NCI-H2029 (cell line): ENCODE measurements at regions not wholly inside any gene's neighbourhood (a gene's known extent, or its start where the extent isn't known, plus 50 kb on each side); places are given as distances from the start of the nearest gene placed in this dataset.

ENCODE experiments used
- DNase-seq: peaks from one replicate; lab custom pipeline; 2025; lab: John Stamatoyannopoulos, UW

DNA sequence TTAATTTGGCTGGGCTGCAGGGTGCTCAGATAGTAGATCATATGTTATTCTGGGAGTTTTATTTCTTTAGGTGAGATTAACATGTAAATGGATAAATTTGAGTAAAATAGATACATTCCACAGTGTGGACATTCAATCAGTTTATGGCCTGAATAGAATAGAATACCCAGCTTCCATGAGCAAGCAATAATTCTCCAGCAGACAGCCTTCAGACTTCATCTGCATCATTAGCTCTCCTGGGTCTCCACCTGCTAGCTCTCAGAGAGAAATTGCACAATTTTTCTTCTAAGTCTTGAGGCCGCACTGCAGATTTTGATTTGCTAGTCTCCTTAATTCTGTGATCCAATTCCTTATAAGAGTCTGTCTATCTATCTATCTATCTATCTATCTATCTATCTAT lies 420.3 kb upstream of the BOD1L1 start:
- DNase-seq = no peak

DNA sequence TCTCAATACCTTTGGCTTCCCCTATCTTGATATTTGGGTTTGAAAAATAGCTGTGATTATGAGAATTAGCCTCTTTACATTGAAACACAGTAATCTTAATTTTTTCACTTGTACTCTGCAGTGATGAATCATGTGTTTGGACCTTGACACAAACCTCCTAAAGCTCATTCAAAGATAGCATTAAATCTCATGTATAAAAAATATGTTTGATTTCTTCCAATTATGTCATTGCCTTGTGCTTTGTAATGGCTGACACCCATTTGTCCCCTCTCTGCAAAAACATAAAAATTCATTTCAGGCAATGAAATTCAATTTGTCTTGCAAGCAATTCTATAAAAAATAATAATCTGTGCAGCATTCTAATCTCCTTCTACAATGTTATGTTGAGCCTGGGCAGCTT lies 422.4 kb upstream of the BOD1L1 start:
- no peak for DNase-seq

DNA sequence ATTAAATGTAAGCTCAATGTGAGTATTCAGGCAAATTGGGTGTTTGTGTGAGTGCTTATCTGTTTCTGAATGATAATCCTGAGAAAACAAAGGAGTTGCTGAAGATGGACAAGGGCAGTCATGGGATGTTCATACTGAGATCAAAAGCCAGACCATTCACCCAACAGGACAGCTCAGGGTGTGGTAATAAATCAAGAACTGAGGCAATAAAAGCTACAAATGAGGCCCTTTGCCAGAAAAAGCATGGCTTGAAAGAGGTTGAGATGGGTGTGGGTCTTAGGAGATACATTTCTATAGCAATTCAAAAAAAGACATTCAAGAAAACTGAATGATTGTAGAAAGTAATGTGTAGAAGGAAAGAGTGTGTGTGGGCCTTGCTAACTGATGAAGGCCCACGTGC lies 425.8 kb upstream of the BOD1L1 start:
- no peak for DNase-seq

DNA sequence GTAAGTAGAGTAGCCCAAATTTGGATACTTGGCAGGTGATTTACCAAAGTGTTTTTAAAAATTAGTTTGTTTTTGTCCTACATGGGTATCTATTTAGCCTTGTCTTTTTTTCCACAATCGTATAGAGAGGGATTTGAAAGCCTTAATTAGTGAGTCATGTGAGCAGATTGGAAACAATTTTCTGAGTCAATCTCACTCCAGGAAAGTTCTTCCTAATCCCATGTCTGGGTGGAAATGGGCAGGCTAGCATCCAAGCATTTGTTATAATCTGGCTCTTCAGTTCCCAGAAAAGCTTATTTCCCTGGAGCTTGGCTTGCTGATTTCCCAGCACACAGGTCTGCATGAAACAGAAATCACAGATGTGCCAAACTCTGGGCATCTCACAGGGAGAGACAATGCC lies 426.9 kb upstream of the BOD1L1 start:
- DNase-seq = no peak

DNA sequence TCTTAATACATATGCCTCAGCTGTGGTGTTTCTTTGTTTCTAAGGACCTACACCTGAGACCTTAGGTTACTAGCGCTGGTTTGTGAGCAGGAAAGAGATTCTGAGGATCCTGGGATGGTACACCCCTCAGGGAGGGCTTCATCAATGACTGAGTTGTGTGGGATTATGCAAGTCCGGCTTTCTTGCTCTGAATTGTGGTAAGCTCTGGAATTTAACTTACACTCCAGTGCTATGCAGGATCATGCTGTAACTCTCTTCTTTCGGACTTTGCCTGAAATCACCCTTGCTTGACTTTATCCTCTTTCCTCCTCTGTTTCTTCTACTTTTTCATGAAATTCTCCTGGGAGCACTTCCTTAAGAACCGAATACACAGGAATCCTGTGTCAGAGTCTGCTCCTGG lies 431.5 kb upstream of the BOD1L1 start:
- DNase-seq = no peak

DNA sequence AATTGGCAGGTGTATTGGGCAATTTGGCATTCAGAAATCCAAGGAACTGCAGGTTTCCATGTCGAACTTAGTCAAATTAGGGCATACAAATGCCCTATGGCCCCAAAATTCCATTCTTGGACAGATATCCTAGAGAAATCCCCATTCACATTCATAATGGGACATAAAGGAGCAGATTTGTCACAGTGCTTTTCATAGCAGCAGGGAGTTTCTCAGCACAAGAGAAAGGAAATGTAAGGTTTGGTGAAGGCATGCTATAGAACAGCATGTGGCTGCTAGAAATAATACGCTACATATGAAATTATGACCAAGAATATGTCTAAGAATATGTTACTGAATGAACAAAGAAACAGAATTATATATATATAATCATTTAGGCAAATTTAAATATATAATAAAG lies 437.5 kb upstream of the BOD1L1 start:
- DNase-seq = no peak

DNA sequence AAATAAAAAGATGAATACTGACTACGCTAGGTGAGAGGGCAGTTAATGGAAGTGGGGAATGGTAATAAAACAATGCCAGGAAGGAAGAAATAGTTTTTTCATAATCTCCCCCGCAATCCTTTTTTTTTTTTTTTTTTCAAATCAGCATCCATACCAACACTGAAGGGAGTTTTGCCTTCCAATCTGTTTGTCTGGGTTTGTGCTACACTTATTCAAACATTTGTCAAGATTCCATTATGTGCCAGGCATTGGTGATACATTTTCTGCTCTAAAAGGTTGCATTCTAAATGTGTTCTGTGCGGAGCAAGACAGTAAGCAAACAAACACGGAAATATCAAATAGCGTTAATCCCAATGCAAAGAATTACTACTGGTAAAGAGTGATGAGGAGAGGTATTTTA lies 437.9 kb upstream of the BOD1L1 start:
- no peak for DNase-seq

DNA sequence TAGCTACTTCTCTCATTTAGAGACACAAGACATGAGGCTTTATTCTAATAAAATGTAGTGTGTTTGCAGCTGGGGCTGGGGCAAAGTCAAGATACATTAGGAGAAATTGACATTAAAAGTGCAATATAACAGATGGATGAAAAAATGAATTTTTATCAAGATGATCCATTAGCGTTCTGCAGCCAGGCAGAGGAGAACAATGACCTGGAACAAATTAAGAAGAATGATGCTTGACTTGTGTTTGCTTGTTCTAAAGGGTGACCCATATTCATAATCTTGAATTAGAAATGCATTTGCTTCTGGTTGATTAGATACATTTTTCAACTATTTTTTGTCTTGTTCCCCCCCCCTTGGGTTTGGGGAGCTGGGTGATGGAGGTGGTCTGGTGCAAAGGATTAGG lies 439.5 kb upstream of the BOD1L1 start:
- DNase-seq = no peak

DNA sequence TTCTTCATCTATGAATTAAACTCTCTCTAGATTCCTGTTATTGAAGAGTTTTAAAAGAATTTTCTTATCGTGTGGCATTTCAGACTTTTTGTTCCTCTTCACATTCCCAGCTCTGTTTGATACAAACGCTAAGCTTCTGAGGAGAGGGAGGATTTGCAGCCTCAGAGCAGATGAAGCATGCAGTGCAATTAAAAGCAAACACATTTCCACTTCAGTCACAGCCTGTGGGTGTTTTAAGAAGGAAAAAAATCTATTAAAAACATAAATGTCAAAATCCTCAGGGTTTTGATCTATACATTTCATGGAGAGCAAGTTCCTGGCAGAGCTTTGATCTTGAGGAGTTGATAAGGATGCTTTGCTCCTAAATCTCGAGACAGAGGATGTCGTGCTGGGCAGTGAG lies 442.4 kb upstream of the BOD1L1 start:
- DNase-seq = no peak

DNA sequence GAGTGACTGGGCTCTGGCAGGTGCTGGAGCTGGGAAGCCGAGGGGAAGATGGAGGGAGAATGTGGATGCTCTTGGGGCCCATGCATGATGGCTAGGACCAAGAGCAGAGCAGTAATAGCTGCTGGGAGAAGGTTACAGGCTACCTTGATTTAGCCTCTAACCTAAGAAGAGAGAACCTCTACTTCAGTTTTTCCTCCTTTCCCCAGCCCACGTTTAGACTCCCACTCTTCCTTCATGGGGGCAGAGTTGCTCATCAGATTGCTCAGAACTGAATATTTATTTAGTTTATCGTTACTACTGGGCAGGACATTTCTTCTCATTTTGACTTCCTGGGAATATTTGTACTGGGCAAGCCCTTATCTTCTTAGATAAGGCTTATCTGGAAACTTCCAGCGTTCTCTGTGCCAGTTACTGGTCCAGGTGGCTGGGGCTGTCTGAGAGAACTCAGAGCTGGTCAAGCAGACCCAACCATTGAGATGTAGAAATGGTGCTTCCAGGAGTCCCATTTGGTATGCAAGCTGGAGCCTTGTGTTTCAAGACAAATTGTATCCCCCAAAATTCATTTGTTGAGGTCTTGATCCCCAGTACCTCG lies 442.9 kb upstream of the BOD1L1 start:
- DNase-seq = no peak

DNA sequence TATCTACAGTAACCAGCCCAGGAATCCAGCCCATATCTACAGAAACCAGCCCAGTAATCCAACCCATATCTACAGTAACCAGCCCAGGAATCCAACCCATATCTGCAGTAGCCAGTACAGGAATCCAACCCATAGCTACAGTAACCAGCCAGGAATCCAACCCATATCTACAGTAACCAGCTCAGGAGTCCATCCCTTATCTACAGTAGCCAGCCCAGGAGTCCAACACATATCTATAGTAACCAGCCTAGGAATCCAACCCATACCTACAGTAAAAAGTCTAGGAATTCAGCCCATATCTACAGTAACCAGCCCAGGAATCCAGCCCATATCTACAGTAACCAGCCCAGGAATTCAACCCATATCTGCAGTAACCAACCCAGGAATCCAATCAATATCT lies 445.0 kb upstream of the BOD1L1 start:
- DNase-seq = no peak

DNA sequence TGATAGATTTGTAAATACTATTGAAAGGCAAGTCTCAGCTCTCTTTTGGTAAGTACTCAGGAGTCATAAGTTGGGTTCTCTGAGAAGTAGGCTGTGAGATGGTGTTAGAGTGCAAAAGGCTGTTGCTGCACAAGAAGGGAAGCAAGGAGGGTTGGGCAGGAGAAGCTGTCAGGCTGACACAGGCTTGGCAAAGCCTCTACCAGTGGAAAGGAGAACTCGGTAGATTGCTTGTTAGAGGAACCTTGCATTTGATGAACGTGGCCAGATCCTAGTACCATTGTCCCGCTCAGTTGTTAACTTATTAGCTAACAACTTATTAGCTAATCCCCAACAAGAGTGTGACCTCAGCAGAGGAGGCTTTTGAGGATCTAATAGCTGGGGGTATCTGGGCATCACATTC lies 449.3 kb upstream of the BOD1L1 start:
- DNase-seq = no peak

DNA sequence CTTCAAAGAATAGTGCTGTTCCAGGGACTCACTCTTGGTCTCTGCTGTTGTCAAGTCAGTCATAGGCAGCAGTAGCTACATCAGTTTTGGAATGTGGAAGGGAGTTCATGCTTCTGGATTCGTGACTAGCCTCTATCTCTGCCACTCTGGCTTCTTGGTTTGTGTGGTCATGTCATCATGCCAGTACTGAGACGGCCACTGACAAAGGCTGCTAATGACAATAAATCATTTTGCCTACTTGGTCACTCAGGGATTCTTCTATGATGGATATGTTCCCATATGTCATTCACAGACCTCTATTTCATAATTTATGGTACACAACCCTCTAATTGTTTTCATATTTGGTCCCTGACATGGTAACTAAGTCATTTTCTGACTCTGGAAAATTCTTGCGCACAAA lies 450.8 kb upstream of the BOD1L1 start:
- no peak for DNase-seq

DNA sequence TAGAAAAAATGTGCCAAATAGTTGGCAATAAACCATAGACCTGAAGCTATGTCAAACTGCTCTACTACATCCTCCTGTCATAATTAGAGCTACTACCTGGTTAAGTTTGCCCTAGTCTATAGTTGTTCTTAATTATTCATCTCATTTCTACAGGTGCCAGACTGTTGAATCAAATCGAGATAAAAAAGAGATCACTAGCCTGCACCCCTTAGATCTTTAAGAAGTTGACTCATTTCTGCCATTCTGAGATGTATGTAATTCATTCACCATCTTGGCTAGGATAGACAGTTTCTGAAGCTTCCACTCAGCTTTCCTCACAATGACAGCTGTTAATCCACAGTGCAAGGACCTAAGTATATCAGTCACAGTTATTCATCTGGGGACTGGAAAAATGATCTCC lies 452.1 kb upstream of the BOD1L1 start:
- DNase-seq = no peak

DNA sequence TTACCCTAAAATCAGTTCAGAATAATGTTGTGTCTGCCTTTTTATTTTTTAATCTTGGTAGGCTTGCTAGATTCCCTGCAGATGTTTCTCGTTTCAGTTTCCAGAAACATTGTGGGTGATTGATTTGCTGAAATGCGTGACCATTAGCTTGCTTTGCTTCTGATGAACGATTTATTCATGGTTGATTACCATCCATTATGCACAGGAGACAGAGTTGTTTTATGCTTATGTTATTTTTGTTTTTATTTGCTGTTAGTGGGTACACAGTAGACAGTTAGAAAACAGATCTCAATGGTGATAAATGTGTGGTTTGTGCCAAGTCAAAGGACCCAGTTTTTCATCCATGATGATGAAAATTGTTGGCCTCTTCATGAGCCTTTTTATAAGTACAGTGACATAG lies 455.6 kb upstream of the BOD1L1 start:
- no peak for DNase-seq

DNA sequence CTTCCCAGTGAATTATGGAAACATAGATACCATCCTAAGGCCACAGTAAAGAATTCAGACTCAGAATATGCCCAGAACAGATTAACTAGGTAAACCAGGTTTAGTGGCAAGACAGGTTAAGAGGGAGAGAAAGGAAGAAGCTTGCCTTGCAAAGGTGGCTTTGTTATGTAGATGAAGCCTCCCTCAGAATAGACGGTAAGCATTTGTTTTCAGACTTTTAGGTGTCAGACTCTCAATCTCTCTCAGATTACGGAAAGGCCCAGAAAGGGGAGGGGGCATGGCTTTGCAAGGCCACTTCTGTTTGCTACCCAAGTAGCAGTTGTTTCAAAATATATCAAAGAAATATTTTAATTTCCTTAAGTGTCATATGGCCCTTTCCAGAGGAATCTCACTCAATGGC lies 457.1 kb upstream of the BOD1L1 start:
- no peak for DNase-seq

DNA sequence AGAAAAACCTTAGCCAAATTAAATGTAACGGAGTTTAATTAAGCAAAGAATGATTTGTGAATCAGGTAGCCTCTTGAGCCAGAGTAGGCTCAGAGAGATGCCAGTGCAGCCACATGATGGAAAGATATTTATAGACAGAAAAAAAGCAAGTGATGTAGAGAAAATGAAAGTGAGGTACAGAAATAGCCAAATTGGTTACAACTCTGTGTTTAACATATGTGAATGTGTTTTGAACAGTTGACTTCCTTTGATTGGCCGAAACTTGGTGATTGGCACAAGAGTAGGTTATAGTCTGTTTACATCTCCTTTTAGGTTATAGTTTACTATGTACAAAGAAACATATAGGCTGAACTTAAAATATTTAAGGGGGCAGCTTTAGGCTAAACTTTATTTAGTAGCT lies 459.9 kb upstream of the BOD1L1 start:
- no peak for DNase-seq

DNA sequence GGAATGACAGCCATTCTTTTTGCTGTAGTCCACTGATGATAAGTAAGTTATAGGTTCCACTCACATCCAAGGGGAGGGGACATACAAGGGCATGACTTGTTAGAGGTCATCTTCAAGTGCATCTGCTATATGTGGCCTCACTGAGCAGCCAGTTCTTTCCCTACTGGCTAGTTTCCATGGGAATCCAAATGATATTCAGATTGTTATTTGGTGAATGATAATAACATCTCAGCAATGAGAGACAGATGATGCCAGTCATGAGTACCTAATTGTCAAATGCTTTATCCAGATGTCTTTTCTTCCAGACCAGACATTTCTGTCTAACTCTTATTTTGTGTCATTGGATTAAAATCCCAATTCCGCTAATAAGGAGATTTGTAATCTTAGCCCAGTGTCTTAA lies 460.4 kb upstream of the BOD1L1 start:
- DNase-seq = no peak

DNA sequence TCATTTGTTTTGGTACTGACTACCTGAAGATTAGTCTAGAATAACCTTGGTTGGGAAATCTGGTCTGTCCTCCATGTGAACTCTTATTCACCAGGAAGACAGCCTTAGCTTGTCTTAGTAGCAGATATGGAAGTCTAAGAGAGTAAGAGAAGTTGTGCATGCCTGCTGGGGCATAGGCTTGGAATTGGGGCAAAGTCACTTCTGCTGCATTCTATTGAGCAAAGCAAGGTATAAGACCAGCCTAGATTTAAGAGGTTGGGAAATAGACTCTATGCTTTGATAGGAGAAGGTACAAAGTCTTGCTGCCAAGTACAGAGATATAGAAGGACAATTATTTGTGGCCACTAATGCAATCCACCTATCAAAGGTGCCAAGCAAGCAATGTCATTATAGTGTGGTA lies 464.0 kb upstream of the BOD1L1 start:
- no peak for DNase-seq

DNA sequence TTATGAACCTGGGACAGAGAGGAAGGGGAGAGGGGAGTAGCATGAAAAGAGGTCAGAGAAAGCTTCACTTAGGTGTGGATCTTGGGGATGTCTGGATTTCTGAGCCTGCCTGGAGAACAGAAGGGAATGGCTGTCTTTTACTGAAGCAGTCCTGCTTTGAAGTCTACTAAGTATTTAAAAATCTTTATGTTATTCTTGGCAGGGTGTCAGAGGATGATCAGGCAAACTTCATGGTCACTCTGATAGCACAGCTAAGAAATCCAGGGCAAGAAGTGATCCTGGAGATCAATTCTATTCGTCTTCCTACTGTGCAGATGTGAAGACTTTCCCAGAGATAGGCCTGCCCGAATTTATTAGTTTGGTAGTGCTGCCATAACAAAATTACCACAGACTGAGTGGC lies 464.4 kb upstream of the BOD1L1 start:
- DNase-seq = no peak

DNA sequence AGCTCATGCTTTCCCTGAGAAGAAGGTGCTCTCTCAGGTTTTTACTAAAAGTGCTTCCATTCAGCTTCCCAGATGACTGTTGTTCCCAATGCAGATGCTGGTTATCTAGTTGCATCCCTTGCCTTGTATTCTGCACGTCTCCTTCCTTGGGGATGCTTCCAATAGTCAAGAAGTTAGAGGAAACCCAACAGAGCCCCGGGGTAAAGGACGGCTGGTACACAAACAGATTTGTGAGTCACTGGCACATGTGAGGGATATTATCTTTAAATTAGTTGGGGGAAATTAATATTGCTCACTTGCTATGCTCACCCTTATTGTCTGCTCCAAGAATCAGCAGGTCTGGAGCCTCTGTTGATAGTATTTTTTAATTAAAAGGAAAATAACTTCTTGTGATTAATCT lies 465.2 kb upstream of the BOD1L1 start:
- no peak for DNase-seq

DNA sequence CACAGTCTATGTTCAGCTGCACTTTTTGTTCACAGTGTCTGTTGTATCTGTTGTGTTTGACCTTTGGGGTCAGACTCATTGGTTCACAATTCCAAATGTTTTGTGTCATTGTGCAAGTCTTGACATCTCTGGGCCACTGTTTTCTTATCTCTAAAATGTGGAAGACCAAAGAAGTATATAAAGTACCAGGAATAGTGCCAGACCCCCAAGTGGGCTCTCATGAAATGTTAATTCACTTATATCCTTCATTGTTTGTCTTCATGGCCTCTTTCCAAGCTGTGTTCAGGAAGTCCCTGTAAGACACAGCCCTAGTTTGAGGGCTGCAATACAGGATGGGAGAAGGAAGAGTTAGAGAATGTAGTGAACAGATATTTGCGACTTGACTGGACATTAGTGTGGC lies 468.3 kb upstream of the BOD1L1 start:
- no peak for DNase-seq

DNA sequence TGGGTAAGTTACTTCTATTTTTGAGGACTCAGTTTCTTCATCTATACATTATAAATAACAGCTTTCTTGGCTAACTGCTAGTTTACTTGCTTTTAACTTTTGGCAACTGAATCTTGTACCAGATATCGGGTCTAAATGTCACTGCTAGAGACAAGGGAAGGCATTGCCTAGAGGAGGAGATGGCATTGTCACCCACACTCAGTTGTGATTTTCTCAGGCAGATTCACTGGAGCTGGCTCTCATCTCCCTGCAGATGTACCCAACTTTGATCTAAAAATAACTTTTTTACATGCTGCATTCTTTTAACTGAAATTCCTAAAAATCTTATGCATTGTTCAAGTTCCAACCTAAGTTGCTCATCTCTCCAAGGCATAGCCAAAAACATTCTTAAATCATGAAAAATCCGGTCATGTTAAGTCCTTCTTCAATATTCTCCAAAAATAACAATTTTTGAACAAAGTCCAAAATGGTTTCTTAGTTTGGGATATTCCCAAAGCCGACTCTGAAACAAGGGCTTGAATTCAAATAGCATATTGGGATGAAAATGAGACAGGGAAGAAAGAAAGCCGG lies 469.0 kb upstream of the BOD1L1 start:
- DNase-seq = no peak

DNA sequence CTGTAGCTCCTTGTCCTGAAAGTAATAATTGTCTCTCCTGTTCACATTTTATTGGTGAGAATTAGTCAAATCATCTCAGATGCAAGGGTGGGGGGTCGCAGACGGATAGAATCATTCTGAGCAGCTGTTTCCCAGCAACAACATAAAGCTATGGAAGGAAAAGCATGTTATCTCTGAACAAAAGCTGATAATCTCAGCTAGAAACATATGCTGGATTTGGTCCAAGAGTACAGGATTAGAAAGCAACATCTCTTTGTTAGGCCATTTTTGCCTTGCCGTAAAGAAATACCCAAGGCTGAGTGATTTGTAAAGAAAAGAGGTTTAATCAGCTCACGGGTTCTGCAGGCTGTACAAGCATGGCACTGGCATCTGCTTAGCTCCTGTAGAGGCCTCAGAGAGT lies 472.8 kb upstream of the BOD1L1 start:
- DNase-seq = no peak

DNA sequence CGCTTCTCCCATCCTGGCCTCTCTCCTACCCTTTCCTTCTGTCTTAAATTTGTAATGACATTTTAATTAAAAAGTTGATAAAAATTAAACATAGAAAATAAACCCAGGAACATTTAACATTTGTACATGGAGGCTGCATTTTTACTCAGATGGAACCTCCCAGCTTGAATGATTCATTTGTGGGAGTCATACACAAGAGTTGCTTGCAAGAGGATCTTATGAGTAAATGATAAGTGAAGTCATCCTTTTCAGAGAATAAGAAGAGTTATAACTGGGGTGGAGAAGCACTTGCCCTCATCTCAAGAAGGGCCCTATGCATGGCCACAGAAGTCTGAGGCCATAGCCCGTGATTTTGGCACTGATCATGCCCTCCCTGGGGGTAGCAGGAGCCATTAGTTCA lies 482.9 kb upstream of the BOD1L1 start:
- DNase-seq = no peak
